HUES6 (cell line): ENCODE measurements at regions not wholly inside any gene's neighbourhood (a gene's known extent, or its start where the extent isn't known, plus 50 kb on each side); places are given as distances from the start of the nearest gene placed in this dataset.
"Not testable (repeated sequence)": the region's sequence is repeated elsewhere in the genome, so short reads cannot be mapped to it uniquely, and the experiment has no call there.

Experiments
- H3K27ac ChIP-seq: 2 replicates; pipeline ENCODE4 v1.7.0; 2013; ENCODE audit warnings: low read depth, mild to moderate bottlenecking, low read length, inconsistent platforms
- H3K27me3 ChIP-seq: 2 replicates; pipeline ENCODE4 v1.6.1; 2013; ENCODE audit warnings: low read length; ENCODE audit not compliant: control insufficient read depth, insufficient read depth
- H3K36me3 ChIP-seq: 2 replicates; pipeline ENCODE4 v1.6.1; 2013; ENCODE audit warnings: low read length; ENCODE audit not compliant: control insufficient read depth, insufficient read depth
- H3K4me1 ChIP-seq: 2 replicates; pipeline ENCODE4 v1.6.1; 2013; ENCODE audit warnings: low read length; ENCODE audit not compliant: control insufficient read depth, insufficient read depth
- H3K4me3 ChIP-seq: 2 replicates; pipeline ENCODE4 v1.5.1; 2013; ENCODE audit warnings: low read depth, low read length
- H3K9ac ChIP-seq: one replicate; pipeline ENCODE4 v1.6.1; 2013; ENCODE audit warnings: mild to moderate bottlenecking, low read length
- H3K9me3 ChIP-seq: 2 replicates; pipeline ENCODE4 v1.6.1; 2013; ENCODE audit warnings: low read depth, low read length; ENCODE audit not compliant: control insufficient read depth, insufficient read depth

DNA sequence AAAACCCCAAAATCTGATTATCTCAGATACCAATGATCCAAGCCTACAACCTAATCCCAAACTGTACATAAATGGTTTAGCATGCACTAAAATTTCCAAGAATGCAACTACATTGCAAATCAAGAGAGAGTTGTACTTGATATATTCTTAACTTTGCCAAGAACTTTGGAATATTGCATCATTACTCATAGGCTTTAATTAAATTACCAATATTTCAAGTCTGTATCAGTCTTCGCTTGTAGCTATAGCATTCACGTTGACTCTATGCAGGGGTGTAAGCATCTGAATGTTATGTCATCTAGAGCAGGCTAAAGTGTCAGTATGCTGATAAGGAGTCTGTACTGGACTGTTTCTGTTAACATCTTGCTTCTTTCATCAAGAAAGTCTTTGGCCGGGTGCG is 56.3 kb downstream of the FOXI3 start:
- H3K27ac ChIP-seq = no peak overlapping the region
- H3K27me3 ChIP-seq = no peaks in the 10 kb centered on the region
- no peaks in the 10 kb centered on the region for H3K36me3 ChIP-seq
- no peak overlapping the region for H3K4me3 ChIP-seq
- no peaks in the 10 kb centered on the region for H3K9me3 ChIP-seq
- no peak overlapping the region for H3K9ac ChIP-seq
- H3K4me1 ChIP-seq = peaks cover 7% of the 10 kb centered on the region

DNA sequence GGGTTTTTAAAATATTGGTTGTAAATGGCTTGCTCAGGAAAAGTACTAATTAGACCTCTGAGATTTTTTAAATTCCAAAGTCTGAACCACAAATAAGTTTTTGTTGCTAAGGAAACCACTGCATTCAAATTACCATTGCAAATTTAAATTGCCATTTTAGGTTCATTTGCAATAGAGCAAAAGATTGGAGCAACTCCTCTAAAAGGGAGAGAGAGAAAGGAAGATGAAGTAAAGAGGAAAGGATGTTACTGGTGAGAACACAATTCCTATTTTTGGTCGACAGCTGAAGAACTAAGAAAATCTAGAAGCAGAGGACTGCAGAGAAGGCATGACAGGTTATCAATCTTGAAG is 74.9 kb downstream of the FOXI3 start:
- H3K4me1 ChIP-seq = peaks cover 12% of the 10 kb centered on the region
- no peaks in the 10 kb centered on the region for H3K36me3 ChIP-seq
- no peak overlapping the region for H3K27ac ChIP-seq
- no peak overlapping the region for H3K4me3 ChIP-seq
- H3K9ac ChIP-seq = no peak overlapping the region
- H3K9me3 ChIP-seq = no peaks in the 10 kb centered on the region
- no peaks in the 10 kb centered on the region for H3K27me3 ChIP-seq

DNA sequence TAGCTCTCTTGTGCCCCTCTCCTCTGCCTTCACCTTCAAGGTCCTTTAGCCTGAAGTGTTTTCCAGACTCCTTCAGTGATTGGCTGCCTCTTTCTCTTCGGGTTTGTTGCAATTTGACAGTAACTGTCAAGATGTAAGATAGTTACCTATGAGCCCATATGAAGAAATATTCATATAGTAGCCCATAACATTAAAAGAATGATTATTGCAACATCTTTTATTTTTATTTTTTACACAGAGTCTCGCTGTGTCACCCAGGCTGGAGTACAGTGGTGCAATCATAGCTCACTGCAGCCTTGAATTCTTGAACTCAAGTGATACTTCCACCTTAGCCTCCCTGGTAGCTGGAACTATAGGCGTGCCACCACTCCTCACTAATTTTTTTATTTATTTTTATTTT is 80.5 kb downstream of the FOXI3 start:
- H3K27me3 ChIP-seq = no peaks in the 10 kb centered on the region
- no peak overlapping the region for H3K4me3 ChIP-seq
- no peaks in the 10 kb centered on the region for H3K9me3 ChIP-seq
- no peak overlapping the region for H3K27ac ChIP-seq
- no peak overlapping the region for H3K9ac ChIP-seq
- H3K4me1 ChIP-seq = peaks cover 3% of the 10 kb centered on the region
- H3K36me3 ChIP-seq = no peaks in the 10 kb centered on the region

DNA sequence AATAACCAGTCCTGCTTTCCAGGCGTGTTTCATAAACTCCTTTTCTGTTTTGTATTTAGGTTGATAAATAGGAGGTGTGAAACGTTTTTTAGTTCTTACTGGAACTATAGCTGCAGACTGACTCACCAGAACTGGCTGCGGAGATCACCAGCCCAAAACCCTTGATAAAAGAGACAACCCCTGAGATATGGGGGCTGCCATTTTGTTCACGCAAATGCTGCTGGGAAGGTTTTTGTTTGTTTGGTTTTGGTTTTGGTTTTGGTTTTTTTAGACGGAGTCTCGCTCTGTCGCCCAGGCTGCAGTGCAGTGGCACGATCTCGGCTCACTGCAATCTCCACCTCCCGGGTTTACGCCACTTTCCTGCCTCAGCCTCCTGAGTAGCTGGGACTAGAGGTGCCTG is 87.1 kb downstream of the FOXI3 start:
- not testable (repeated sequence) for H3K4me3 ChIP-seq, H3K36me3 ChIP-seq, H3K9ac ChIP-seq, H3K27ac ChIP-seq, H3K9me3 ChIP-seq, H3K4me1 ChIP-seq, H3K27me3 ChIP-seq

DNA sequence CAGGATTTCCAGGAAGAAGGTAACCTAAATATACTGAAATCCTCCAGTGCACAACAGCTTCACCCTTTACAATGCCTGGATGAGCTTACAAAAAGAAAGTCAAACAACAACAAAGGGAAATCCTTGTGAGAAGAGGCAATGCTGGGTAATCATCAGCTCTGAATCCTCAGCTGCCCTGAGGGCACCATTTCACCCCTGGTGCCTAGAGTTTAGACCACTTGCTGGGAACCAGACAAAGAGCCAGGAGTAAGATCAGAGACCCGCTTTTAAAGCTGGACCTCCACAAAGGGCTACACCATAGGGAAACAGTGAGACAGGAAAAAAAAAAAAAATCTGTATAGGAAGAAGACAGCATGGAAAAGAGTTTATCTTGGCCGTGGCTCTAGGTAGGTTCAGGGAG is 97.0 kb downstream of the FOXI3 start:
- Histone ChIP-seq H3K27me3 (no peaks in the 10 kb centered on the region), H3K9me3 (0 out of 2 replicates have a peak, but pooled peaks cover 2% of the 10 kb centered on the region), H3K27ac (no peak overlapping the region; the same call in 1 of the 2 replicates), H3K9ac (no peak overlapping the region), H3K36me3 (no peaks in the 10 kb centered on the region), H3K4me3 (0 out of 2 replicates have a peak overlapping the region, but pooled peaks have one; percentile 14), H3K4me1 (peaks cover 20% of the 10 kb centered on the region)

DNA sequence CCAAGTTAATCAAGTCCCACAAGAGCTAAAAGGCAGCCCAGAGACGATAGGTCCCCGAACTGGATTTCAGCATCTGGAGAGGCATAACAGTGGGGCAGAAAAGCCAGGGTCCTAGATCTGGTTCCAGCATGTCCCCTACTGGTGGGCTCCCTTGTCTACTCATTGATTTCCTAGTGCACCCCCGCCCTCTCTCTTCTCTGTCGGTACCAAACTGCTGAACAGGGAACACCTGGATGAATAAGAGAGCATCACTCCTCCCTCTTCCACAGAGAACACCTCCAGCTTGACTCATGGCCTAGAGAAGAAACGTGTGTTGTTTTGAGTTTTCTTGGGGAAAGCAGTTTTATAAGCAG is 101.3 kb downstream of the FOXI3 start:
- Histone ChIP-seq H3K4me3 (peak overlapping the region; percentile 55), H3K27ac (peak overlapping the region; percentile 58; the same call in 1 of the 2 replicates), H3K36me3 (no peaks in the 10 kb centered on the region), H3K9me3 (0 out of 2 replicates have a peak, but pooled peaks cover 2% of the 10 kb centered on the region), H3K4me1 (peaks cover 25% of the 10 kb centered on the region), H3K9ac (no peak overlapping the region), H3K27me3 (peaks cover 22% of the 10 kb centered on the region)

DNA sequence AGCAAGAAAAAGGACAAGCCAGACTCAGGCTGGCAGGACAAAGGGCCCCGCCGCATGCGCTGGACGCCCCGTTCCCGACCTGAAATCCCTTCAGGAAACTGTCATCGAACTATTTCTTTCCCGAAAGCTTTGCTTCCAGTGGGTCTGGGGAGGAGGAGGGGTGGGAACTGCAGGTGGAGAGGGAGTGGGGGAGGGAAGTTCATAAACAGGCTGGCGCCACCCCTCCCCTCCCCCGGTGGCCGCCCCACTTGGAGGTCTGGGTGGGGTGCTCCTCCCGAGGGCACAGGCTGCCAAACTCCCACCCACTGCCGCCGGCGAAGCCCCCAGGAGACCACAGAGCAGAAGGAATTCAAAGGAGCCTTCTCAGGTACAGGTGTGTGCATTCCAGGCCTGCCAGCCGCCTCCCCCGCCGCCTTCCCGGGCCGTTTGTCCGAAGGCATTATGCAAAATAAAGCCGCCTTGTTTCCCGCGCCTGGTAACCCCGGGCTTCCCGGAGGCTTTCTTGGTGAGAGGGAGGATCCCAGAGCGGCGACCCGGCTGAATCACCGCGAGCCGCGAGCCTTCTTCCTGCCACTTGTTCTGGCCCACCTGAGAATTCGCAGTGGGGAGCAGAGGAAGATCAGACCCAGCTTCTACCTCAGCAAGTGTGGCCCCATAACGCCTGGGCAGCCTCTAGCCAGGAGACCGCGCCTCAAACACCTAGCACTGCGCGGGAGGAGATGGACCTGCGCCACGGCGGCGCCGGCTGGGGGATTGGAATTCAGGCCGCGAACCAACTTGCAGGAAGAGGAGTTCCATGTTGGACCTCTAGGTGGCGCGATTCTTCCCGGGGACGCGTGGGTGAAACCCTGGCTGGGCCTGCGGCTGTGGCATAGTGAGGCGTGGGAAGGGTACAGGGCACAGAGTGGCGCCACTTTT is 101.9 kb downstream of the FOXI3 start:
- Histone ChIP-seq H3K9me3 (0 out of 2 replicates have a peak, but pooled peaks cover 2% of the 10 kb centered on the region), H3K27me3 (peaks cover 22% of the 10 kb centered on the region), H3K4me3 (peak overlapping the region; percentile 55), H3K27ac (peak overlapping the region; percentile 58), H3K36me3 (no peaks in the 10 kb centered on the region), H3K4me1 (peaks cover 20% of the 10 kb centered on the region), H3K9ac (peak overlapping the region; percentile 88)

DNA sequence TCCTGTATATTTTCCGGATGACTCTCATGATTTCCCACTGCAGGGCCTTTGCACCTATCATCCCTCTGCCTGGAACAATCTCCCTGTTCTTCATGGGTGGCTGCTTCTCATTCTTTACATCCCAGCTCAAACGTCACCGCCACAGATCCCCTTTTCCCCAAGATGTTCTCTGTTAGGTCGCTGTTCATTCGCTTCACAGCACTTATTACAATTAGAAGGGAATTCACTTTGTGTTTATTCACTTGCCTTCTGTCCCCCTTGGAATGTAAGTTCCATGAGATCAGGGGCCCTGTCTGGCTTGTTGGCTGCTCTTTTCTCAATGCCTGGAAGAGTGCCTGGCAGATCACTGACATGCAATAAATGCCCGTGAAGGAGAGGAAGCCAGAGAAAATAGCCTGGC is 106.7 kb downstream of the FOXI3 start:
- no peaks in the 10 kb centered on the region for H3K9me3 ChIP-seq
- H3K4me1 ChIP-seq = peaks cover 5% of the 10 kb centered on the region; the same call in 1 of the 2 replicates
- no peak overlapping the region for H3K4me3 ChIP-seq
- H3K9ac ChIP-seq = no peak overlapping the region
- no peak overlapping the region for H3K27ac ChIP-seq
- H3K27me3 ChIP-seq = peaks cover 22% of the 10 kb centered on the region
- no peaks in the 10 kb centered on the region for H3K36me3 ChIP-seq

DNA sequence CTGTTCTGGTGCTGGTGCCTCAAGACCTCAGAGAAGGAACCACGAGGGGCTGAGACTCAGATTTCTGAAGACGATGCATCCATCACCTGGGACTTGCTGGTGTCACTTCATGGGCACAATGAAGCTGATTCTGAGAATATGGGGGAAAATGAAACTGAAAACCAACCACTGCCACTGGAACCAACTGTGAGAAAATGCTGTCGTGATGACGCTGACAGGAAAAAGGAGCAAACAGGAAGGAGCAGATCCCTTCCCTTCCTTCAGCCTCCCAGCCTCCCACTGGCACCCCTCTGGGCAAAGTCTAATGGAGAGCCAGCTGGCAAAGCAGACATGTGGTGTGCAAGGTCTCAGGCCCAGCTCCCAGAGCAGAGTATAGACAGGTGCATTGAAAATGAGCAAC is 109.7 kb downstream of the FOXI3 start:
- no peaks in the 10 kb centered on the region for H3K4me1 ChIP-seq
- H3K9ac ChIP-seq = no peak overlapping the region
- H3K36me3 ChIP-seq = no peaks in the 10 kb centered on the region
- no peak overlapping the region for H3K4me3 ChIP-seq
- peaks cover 5% of the 10 kb centered on the region; the same call in 1 of the 2 replicates for H3K27me3 ChIP-seq
- H3K27ac ChIP-seq = no peak overlapping the region
- no peaks in the 10 kb centered on the region for H3K9me3 ChIP-seq

DNA sequence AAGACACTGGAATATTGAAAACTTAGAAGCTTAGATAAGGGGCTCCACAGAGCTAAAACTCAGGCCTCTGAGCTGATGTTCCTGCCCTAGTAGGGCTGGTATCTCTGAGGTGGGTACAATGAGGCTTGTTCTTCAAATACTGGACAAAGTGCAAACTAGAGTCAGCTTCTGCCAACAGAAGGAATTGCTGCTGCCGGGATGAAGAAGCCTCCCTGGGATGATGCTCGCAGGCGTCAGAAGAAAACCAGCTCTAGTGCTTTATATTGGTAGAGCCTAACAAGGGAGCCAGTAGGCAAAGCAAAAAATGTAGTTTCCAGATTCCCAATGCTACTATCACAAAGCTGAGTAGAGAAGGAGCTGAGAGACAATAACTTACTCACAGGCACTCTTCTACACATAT is 118.1 kb downstream of the FOXI3 start:
- Histone ChIP-seq H3K27me3 (no peaks in the 10 kb centered on the region; the same call in 1 of the 2 replicates), H3K9me3 (no peaks in the 10 kb centered on the region), H3K4me3 (no peak overlapping the region), H3K27ac (no peak overlapping the region), H3K4me1 (peaks cover 21% of the 10 kb centered on the region), H3K36me3 (no peaks in the 10 kb centered on the region), H3K9ac (no peak overlapping the region)

DNA sequence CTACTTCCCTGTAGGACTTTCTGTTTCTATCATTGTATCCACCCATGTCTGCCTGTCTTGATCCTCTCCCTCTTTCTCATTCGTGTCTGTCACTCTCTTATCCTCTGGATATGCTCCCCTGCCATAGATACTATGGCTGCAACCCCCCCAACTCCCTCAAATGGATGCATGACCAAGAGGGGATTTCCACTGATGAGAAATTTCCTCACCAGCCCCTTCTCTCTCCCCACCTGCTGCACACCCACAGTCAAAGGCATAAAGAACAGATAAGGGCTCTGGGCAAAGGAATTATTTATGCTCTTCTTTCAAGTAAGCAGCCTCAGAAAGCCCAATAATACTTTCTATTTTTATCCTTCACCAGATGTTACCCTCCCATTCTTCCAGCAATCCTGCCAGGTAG is 121.3 kb downstream of the FOXI3 start:
- no peaks in the 10 kb centered on the region; the same call in 1 of the 2 replicates for H3K27me3 ChIP-seq
- no peak overlapping the region for H3K9ac ChIP-seq

More for the DNA sequence above, 121.3 kb downstream of the FOXI3 start:
- no peaks in the 10 kb centered on the region for H3K36me3 ChIP-seq
- H3K4me3 ChIP-seq = no peak overlapping the region
- H3K9me3 ChIP-seq = no peaks in the 10 kb centered on the region
- H3K4me1 ChIP-seq = peaks cover 23% of the 10 kb centered on the region
- H3K27ac ChIP-seq = no peak overlapping the region
